ENCODE measurements at regions not wholly inside any gene's neighbourhood (a gene's known extent, or its start where the extent isn't known, plus 50 kb on each side); places are given as distances from the start of the nearest gene placed in this dataset.

GRCh38 chr4:134320048-134320447 is 118.5 kb upstream of the PABPC4L start:
- TF ChIP-seq EZH2 (IDR thresholded peaks at IDR 0.05; ENCODE audit: borderline replicate concordance) = no peak
- TF ChIP-seq, protein P1, sequence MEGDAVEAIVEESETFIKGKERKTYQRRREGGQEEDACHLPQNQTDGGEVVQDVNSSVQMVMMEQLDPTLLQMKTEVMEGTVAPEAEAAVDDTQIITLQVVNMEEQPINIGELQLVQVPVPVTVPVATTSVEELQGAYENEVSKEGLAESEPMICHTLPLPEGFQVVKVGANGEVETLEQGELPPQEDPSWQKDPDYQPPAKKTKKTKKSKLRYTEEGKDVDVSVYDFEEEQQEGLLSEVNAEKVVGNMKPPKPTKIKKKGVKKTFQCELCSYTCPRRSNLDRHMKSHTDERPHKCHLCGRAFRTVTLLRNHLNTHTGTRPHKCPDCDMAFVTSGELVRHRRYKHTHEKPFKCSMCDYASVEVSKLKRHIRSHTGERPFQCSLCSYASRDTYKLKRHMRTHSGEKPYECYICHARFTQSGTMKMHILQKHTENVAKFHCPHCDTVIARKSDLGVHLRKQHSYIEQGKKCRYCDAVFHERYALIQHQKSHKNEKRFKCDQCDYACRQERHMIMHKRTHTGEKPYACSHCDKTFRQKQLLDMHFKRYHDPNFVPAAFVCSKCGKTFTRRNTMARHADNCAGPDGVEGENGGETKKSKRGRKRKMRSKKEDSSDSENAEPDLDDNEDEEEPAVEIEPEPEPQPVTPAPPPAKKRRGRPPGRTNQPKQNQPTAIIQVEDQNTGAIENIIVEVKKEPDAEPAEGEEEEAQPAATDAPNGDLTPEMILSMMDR (IDR thresholded peaks at IDR 0.05; ENCODE audit: poor library complexity) = no peak
